ENCODE measurements at regions not wholly inside any gene's neighbourhood (a gene's known extent, or its start where the extent isn't known, plus 50 kb on each side); places are given as distances from the start of the nearest gene placed in this dataset.

DNA sequence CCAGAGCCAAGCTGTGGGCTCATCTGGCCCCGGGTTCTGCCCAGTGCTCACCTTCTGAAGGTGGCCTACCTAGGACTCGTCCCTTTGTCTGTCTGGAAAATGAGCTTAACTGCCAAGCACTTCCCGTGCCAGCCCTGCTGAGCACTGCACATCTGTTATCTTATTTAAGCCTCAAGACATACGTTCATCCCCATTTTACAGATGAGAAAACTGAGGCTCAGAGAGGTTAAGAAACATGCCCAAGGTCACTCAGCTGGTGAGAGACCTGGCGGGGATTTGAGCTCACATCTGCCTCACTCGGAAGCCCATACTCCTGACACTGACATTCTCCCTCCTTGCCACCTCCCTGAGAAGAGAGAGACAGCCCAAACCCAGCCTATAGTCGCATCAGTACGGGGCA is 226.2 kb downstream of the MN1 start:
- Histone ChIP-seq H3K4me3 (ENCODE audit: low read depth, low read length) (no peak overlapping the region), H3K27me3 (ENCODE audit: control insufficient read depth, insufficient read depth, low read length) (peaks cover 40% of the 10 kb centered on the region), H3K36me3 (ENCODE audit: control insufficient read depth, insufficient read depth, low read length) (no peaks in the 10 kb centered on the region)
- no peak for TF ChIP-seq CTCF (IDR thresholded peaks at IDR 0.05; ENCODE audit: insufficient read depth, low read length, poor library complexity, severe bottlenecking)
- DNase-seq (ENCODE audit: low read depth), result no peak

DNA sequence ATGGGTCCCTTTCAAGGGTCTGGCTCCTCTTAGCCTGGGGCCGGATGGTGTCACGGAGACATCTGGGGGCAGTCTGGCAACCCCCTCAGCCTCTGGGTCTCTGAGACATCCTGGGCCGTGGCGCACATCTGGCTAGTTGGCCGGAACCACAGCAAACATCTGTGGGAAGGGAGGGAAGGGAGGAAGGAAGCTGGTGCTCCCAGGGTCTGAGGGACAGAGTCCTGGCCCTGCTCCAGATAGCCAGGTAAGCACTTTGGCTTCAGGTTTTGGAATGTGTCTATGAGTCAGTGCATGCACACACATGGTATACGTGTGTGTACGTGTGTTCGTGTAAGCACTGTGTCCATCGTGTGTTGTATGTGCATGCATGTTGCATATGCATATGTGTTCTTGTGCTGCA is 225.1 kb downstream of the MN1 start:
- H3K36me3 ChIP-seq (ENCODE audit: control insufficient read depth, insufficient read depth, low read length), result no peaks in the 10 kb centered on the region
- no peak for DNase-seq (ENCODE audit: low read depth)
- TF ChIP-seq CTCF (IDR thresholded peaks at IDR 0.05; ENCODE audit: insufficient read depth, low read length, poor library complexity, severe bottlenecking), result no peak
- H3K4me3 ChIP-seq (ENCODE audit: low read depth, low read length), result no peak overlapping the region
- peaks cover 32% of the 10 kb centered on the region for H3K27me3 ChIP-seq (ENCODE audit: control insufficient read depth, insufficient read depth, low read length)

DNA sequence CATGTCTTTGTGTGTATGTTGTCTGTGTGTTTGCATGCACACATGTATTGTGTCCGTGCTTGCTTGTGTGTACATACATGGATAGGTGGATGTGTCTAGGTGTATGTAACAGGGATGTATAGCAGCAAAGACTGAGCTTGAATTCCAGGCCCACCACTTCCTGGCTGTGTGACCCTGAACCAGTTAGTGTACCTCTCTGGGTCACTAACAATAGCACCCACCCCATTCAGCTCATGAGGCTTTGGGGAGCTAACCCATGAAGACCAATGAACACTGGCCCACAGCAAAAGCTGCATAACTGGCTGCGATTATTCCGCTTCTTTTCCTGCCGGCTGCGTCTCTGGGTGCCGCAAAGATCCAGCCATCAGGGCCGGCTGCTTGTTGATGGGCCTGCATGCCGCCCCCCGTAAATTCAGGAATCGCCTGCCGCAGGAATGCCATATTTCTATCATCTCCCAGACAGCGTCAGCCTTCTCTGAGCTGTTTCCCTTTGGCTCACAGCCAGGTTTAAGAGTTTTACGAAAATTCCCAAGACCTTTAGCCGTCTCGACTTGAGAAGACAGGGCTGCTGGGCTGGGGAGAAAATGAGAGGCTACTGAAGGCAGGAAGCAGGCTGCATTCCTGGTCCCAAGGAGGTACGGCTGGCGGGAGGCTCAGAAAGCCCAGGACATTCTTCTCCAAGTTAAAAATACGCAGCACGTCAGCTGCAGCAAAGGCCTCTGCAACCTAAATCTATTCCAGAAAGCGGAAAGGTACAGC is 224.6 kb downstream of the MN1 start:
- DNase-seq (ENCODE audit: low read depth), result no peak

GRCh38 chr22:27577574-27577969 is 224.0 kb downstream of the MN1 start:
- Histone ChIP-seq H3K36me3 (ENCODE audit: control insufficient read depth, insufficient read depth, low read length) (no peaks in the 10 kb centered on the region), H3K4me3 (ENCODE audit: low read depth, low read length) (no peak overlapping the region), H3K27me3 (ENCODE audit: control insufficient read depth, insufficient read depth, low read length) (peaks cover 22% of the 10 kb centered on the region)
- DNase-seq (ENCODE audit: low read depth), result no peak
- TF ChIP-seq CTCF (IDR thresholded peaks at IDR 0.05; ENCODE audit: insufficient read depth, low read length, poor library complexity, severe bottlenecking), result no peak

More for the DNA sequence above, 224.6 kb downstream of the MN1 start:
- Histone ChIP-seq H3K27me3 (ENCODE audit: control insufficient read depth, insufficient read depth, low read length) (peaks cover 27% of the 10 kb centered on the region), H3K4me3 (ENCODE audit: low read depth, low read length) (no peak overlapping the region), H3K36me3 (ENCODE audit: control insufficient read depth, insufficient read depth, low read length) (no peaks in the 10 kb centered on the region)
- no peak for TF ChIP-seq CTCF (IDR thresholded peaks at IDR 0.05; ENCODE audit: insufficient read depth, low read length, poor library complexity, severe bottlenecking)

DNA sequence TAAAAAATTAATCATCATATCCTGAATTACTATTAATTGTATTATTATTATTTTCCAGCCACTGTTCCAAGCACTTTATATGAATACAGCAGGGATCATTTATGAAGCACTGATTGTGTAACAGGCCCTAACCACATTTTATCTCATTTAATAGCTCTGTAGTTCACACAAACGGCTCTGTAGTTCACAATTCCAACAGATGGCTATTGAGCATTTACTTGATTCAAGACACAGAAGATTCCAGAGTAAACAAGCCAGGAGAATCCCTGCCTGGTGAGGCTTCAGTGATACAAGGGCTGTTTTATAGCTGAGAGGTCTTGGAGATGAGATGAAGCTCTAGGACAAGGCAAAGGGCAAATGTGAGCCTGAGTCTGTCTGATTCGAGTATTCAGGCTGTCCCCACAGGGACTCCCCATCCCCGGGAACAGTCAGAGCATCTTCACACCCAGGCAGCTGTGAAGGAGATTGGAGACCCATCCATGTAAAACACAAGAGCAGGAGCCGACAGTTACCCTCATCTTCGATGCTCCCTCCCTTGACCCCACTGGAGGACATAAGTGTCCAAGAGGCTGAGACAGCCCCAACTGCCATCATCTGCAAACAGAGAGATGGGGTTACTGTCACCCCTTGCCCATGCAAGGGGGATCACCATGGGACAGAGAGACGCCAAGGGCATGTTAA is 222.5 kb downstream of the MN1 start:
- no peak for TF ChIP-seq CTCF (IDR thresholded peaks at IDR 0.05; ENCODE audit: insufficient read depth, low read length, poor library complexity, severe bottlenecking)
- Histone ChIP-seq H3K4me3 (ENCODE audit: low read depth, low read length) (no peak overlapping the region), H3K36me3 (ENCODE audit: control insufficient read depth, insufficient read depth, low read length) (no peaks in the 10 kb centered on the region), H3K27me3 (ENCODE audit: control insufficient read depth, insufficient read depth, low read length) (peaks cover 11% of the 10 kb centered on the region)
- DNase-seq (ENCODE audit: low read depth), result no peak

Data from kidney epithelial cell (primary cell).